CD4-positive, alpha-beta T cell treated with Interleukin-21 for 1 hour (primary cell): ENCODE measurements at regions not wholly inside any gene's neighbourhood (a gene's known extent, or its start where the extent isn't known, plus 50 kb on each side); places are given as distances from the start of the nearest gene placed in this dataset.

Source experiments
- DNase-seq: peaks from one replicate; pipeline ENCODE4 v3.0.0-alpha.2; 2020

DNA sequence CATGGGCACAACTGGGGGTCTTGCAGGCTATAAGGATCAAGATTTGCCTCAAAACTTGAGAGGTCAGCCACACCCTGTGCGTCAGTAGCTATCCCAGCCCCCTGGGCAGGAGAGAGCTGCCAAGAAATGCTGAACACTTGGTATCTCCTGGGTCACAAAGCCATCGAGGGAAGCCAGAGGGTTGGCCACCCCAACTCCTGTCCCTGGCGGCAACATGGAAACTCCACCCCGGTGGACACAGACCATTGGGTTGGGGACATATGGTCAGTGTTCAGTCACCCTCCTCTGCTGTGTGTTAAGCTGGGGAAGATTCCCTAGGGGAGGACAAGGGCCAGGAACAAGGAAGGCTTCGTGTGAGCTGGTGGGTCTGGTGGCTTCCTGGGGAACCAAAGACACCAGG, 140.6 kb downstream of the C5orf15 start:
- DNase-seq: no peak

DNA sequence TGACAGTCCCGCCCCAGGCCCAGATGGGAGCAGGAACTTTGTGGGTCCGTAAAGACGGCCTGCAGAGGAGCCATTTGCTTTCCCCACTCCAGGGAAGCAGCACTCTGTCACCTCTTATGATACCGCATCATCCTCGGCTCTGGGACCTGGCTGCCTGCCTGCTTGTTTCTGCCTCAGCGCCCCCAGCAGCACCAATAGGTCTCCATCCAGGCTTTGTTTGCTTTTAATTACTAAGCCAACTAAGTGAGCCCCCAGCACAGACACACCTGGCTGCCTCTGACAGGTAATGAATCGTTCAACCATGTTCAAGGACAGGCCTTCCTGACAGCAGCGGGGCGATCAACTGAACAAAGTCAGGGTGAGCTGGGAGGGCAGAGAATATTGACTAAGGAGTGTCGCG, 141.4 kb downstream of the C5orf15 start:
- no peak for DNase-seq

DNA sequence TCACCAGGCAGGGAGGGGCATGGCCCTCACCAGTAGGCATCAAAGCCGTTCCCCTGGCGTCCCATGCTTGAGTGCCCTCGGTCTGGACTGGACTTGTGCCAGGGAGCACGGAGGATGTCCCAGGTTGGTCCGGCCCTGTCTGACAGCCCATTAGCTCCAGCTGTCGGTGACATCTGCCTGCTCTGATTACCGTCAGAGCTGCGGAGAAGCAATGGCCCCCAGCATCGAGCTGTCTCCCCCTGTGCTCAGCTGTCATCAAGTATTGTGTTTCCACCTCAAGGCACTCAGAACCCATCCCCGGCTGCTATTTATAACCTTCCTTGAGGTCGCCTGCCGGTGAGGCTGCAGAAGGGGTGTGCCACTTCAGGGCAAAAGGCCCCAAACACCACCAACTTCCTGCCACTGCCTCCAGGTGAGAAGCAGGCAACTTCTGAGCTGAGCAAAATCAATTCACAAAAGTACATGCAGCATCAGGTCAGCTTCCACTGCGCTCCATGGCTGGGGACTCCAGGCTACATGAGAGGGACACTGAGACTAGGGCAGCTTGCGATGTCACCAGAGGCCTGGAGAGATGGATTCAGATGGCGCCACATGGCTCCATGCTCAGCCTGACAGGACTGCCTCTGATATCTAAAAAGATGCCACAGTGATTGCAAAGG, 142.7 kb downstream of the C5orf15 start:
- peak; percentile 39 for DNase-seq

DNA sequence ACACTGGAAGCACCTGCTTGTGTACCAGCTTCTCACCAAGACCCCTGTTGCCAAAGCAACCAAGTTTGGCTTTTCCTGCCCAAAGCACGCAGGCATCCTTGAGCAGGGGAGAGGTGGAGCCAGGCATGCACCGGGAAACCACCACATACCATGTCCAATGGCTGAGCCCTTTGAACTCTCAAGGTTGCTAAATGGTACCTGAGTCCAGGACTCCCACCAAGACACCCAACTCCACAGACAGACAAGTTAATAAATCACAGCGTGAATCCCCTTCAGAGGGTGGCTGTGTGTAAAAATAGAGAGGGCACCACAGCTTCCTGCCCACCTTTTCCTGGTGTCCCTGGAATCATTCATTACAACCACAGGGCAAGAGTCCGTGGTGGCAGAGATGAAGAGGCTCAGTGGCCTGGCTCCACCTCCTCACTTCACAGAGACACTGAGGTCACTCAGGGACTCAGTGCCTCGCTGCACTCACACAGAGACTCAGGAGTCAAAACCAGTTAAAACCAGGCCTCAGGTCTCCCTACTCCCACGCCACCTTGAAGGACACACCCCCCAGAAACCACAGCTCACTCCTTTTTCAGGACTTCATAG, 143.7 kb downstream of the C5orf15 start:
- no peak for DNase-seq

DNA sequence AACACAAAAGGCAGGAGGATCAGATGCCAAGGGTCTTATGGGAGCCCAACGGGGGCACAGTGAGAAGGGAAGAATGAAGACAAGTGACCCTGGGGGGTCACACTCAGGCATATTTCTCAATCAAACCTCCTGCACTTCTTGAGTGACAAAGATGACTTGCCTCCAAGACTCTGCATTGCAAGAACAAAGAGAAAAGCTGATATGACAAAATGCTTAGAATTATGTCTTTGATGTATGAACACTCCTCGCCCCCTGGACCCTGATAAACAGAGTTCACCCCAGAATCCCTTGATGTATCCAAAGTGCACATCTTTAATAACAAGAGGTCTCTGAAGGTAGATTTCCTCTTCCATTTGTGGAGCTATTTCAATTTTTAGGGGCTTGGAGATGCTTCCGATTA, 146.5 kb downstream of the C5orf15 start:
- DNase-seq: no peak

DNA sequence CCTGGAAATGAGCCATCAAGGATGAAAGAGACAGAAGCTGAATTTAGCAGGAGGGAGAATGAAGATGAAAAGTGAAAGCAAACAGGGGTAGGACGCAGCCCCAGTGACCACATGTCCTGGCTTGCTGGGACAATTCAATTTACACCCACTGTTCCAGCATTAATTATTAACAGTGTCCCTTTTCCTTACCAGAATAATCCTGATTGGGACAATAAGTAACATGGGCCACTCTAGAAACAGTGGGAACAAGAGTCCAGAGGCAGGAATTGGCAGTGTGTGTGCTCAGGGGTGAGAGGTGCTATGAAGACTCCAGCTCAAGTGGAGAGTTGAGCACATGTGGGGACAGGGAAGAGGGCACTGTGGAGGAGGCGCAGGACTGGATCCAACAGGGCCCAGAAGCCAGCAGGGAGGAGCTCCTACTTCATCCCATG, 147.1 kb downstream of the C5orf15 start:
- no peak for DNase-seq

DNA sequence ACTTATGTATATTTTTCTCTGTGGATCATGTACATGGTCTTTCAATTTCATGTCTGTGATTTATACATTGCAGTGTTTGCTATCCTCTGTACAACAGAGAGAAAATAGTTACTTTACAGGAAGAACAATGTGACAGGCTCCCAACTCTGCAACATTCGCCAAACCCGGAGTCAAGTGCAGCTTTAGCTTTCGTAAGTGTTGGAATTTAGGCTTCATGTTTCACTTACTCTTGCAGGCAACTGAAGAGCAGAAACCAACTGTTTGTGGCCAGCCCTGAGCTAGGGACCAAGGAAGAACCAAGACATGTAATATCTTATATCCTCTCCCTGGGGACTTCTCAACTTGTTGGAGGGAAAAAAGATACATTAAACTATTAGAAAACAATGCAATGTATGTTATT, 147.9 kb downstream of the C5orf15 start:
- no peak for DNase-seq

DNA sequence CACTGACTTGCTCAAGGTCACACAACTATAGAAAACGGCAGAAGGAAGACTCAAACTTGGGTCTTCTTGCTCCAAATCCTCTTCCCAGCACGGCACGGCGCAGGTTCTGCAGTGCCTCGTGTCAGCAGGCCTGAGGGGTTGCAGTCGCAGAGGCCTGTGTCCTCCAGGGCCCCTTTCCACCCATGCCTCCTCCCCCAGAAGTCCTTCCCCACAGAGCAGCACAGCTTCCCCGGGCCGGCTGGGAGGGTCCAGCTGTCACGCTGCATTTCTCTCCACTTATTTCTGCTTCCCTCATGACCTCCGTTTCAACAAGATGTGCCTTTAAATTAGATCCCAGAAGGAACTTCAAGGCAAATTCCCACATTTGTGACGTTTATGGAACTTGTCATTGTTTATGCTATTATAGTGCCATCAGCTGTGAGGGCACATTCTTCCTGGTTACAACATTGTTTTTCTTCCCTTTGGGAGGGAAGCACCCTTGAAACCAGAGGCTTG, 148.4 kb downstream of the C5orf15 start:
- DNase-seq: no peak

DNA sequence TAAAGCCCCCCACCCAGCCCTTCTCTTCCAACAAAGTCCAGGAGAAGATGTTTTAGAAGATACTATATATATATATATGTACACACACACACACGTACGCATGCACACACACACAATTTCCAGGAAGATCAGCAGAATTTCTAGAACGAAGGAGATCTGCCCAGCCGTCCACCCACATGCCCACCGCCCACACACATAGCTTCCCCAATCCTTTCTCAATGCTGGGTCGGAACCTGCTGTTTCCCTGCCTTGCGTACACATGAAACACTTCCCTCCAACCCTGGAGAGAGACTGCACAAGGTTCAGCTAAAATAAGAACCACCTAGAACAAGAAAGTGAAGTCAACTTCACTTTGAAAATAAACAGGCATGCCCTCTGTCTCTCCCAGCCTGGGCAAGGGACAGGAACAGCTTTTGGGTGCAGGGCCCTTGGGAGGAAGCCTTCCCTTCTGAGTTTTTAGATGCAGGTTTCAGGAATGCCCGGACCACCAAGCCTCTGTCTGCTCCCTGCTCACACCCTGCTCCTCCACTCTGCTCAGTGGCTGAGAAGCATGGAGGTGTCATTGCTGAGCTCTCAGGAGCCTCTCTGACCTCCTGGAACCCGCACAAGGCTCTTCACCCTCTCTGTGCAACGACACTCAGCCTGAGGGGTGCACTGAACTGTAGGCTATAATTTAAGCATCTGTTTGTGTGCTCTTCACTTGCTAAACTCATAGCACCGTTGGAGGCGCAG, 149.4 kb downstream of the C5orf15 start:
- no peak for DNase-seq

DNA sequence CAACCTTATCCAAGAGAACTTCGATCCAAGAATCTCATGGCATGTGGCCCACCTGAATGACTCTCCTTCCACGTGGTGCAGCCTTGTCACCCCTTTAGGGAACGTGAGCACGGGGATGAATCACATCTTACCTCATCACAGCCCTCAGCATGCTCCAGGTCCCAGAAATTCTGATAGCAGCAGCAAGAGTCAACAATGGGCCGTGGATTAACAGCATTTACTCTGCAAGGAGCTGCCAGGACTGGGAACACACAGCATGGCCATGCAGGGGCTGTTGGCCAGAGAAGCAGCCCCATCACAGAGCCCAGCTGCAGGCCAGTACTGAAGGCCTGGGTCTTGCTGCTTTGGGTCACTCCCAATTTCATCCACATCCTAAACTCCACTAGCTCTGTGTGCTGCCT, 150.4 kb downstream of the C5orf15 start:
- DNase-seq: no peak

DNA sequence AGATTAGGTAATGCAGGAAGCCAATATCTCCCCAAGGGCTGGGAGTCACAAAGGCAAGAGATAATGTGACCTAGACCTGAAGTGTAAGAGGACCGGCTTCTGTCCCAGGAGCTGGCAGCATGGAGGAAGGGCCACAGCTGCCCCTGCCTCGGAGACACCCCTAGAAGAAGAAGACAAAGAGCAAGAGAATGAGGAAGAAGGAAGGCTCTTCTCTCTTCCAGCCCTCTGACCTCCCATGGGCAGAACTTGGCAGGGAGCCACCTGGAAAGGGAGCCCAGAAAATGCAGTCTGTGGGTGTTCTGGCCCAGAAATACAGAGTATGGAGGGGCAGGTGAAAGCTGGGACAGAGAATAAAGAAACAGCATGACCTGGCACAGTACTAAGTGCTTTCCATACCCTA, 151.0 kb downstream of the C5orf15 start:
- no peak for DNase-seq

DNA sequence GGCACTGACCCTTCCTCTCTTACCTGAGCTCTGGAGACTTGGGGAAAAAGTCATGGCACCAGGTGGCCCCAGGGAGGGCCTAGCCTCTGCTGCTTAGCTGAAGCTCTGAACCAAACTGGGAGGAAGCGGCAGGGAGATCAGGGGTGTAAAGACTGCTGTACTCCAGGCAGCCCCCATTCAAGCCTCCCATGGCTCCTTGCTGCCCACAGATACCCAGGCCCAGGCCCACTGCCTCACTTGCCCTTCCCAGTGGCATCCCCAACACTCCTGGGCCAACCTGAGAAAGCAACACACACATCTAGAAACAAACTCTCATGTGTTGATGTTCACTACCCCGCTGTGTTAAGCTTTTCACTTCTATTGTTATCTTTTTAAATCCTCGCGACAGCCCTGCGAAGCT, 151.6 kb downstream of the C5orf15 start:
- no peak for DNase-seq

DNA sequence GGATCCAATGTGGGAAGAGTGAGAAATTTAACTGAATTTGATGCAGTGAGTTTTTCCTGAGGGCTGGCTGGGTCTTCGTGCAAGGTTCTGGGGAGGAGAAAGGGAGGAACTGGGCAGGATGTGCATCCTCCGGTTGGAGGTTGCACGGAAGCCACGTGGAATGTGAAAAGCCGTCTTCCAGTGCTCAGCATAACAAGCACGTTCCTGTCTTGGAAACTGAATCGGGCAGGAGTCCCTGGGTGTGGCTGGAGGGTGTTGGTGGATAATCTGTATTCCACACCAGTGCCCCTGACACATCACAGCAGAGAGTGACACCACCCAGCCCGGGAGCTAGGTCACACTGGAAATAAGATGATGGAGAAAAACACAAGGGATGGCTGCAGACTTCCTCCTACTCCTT, 154.3 kb downstream of the C5orf15 start:
- DNase-seq: no peak

DNA sequence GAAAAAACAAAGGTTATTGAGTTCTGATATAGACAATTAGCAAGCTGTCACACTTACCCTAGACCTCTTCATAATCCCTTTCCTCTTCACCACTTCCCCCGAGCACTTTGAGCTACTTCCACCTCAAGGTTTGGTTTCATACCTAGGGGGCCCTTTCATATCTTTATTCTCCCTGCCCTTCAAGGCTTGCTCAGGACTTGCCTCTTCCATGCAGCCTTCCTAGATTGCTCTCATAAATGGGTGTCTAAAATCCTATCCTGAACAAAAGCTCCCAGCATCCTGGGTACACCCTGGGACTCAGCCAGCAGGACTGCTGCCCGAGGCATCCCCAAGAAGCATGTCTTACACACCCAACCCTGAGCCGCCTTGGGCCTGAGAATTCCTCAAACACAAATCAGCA, 157.3 kb downstream of the C5orf15 start:
- DNase-seq: no peak

DNA sequence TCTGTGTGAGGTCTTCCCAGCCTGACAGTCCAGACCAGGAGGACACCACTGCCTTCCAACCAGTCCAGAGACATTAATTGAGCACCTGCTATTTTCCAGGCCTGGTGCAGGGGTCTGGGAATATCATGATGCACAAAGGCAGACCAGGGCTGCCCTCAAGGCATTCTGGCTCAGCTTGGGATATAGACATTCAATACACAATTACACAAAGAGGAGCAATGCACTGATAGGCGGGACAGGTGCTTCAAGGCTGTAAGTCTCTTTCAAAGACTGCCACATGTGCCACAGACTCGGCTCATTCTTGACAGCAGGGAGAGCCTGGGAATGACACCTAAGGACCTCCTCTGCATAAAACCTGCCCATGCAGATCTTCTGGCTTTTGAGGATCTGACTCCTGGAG, 158.6 kb downstream of the C5orf15 start:
- DNase-seq: no peak

DNA sequence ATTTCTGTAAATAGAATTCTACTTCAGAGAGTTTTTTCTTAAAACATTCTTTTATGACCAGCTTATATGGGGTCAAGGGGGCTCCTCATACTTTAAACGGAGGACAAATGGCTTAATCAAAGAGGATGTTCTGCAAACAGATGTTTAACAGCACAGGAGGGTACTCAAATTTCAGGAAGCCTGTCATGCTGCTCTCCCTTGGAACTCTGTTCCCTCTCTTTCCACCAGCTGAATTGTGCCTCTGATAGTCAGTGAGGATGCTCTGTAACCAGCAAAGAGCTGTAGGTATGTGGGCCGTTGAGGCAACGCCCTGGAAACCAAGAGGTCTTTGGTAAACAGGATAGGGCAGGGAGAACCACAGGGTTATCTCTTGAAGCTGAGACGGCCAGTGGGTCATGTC, 161.1 kb downstream of the C5orf15 start:
- DNase-seq: no peak

DNA sequence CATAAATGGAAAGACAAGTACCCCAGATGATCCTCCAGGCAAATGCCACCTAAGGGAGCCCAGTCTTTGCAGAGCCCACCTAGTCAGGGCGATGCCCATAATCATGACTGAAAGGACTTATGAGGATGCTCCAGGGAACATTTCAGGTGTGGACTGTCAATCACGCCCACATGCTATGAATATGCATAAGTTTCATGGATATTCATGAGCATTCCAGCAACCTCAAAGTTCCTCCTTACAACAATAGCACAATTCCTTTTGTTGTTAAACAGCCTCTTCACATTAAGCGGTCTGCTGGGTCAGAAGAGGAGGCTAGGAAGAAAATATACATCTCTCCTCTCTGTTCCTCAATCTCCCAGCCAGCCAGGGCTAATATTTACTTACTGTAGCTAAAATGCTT, 161.6 kb downstream of the C5orf15 start:
- no peak for DNase-seq

DNA sequence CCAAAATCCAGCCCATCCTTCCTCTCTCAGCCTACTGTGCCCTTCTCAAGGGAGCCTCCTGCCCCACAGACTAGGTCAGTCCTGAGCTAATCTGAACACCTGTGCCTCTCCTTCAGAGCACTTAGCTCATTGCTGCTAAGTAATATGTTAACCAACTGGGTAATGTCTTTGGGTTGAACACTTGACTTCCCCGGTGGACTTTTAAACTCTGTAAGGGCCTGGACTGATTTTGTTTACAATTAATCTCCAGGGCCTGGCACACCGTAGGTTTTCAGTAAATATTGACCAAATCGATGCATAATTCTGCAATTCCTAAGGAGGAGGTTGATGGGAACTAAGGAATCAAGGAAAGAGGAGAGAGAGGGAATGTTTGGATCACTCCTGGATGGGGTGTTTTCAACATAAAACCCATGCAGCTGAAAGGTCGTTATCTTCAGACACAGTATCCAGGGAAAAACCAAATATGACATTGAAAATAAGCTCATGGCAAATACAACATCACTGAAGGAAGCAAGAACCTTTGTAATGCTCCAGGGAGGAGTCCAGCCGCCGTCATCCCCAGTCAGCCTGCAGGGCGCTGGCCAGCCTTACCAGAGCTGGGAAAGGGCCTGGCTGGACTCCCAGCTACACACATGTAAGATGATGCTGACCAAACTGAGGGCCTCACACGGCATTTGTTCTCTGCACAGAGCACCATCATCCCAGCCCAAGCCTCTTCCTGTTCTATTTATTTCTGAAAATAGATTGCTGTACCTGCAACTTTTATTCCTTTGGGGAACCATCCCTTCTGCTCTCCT, 166.3 kb downstream of the C5orf15 start:
- no peak for DNase-seq

DNA sequence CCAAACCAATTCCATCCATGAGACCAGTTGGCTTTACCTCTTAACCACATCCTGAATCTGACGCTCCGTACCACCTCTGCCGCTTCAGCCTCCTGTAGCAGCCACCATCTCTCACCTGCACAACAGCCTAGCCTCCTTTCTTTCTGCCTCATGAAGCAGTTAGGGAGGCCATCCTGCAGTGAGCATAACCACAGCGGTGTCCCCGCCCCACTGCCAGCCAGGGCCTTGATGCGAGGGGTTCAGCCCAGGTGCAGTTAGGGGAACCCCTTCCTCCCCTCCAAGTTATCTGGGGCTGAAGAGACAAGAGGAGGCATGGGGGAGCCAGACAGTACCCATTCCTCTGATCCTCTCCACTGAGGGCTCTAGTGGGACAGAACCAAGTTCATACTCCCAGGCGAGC, 167.0 kb downstream of the C5orf15 start:
- DNase-seq: no peak

DNA sequence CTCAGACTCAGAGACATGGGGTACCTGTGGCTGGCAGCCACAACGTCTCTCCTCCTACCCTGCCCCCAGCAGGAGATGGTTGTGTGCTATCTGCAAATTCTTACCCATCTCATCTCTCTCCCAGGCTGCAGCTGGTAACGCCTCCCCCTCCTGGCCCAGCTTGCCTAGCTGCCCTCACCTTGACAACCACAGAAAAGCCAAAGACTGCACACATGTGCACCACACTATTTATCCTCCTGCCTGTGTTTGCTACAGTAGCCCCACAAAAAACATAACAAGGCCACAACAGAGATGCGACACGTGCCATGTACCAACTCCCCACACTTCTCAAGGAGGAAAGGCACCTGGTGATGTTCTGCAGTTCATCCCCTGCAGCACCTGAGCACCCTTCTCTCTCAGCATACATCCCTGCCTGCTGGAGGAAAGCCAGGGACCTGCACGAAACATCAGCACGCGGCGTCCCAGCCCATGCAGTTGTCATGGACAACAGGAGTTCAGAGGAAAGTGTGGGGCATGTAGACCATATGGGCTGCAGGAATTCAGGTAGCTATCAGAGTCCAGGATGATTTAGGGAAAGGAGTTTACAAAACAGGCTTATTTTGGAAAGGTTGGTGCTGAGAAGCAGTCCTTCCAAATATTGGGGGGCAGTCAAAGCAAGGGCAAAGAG, 168.7 kb downstream of the C5orf15 start:
- no peak for DNase-seq

DNA sequence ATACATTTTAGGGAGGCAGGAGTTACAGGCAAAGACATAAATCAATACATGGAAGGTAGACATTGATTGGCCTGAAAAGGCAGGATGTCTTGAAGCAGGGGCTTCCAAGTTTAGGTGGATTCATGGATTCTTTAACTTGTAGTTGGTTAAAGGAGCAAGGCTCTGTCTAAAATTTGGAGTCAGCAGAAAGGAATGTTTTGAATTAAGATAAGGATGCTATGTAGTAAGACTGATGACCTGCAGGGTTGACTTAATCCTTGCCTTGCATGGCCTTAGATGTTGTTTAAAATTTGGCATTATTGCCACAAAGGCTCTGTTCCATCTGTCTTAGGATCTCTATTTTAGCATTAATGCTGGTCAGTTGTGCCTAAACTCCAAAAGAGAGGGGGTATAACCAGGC, 171.3 kb downstream of the C5orf15 start:
- DNase-seq: no peak

DNA sequence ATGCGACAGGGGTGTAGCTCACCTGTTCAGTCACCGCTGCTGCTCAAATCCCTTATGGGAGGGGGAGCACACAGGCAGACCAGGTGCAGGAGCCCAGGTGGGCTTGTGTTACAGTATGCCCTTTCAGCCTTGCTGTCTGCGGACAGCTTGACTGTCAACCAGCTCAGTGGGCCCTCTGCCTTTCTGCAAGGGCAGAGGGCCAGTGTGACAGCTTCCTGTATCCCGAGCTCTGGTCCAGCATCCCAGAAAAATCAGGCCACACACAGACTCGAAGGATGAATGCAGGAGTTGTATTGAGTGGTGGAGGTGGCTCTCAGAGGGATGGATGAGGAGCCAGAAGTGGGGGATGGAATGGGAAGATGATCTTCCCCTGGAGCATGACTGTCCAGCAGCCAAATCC, 172.2 kb downstream of the C5orf15 start:
- DNase-seq: no peak
